ENCODE measurements at regions not wholly inside any gene's neighbourhood (a gene's known extent, or its start where the extent isn't known, plus 50 kb on each side); places are given as distances from the start of the nearest gene placed in this dataset.
A peak's percentile ranks its signal among the peaks of the same experiment; 100 is the strongest.

- Histone ChIP-seq H3K27ac (ENCODE audit: low read depth, low read length) (no peak overlapping the region), H3K4me3 (ENCODE audit: low read depth, low read length) (no peak overlapping the region), H3K27me3 (ENCODE audit: control insufficient read depth, insufficient read depth, low read length) (no peaks in the 10 kb centered on the region), H3K36me3 (ENCODE audit: control insufficient read depth, insufficient read depth, low read length) (no peaks in the 10 kb centered on the region), H3K4me1 (ENCODE audit: control insufficient read depth, insufficient read depth, low read length) (no peaks in the 10 kb centered on the region), H3K9me3 (ENCODE audit: control insufficient read depth, insufficient read depth, low read length) (no peaks in the 10 kb centered on the region)
- no peak for DNase-seq (ENCODE audit: low read depth in 4 of 6, low spot score in 6 of 6)
- WGBS (ENCODE audit: insufficient coverage): no CpG with 5 or more reads among the region's 2 CpGs
Observed at GRCh38 chr5:82910491-82910890, 166.7 kb downstream of the TMEM167A start.

- H3K36me3 ChIP-seq (ENCODE audit: control insufficient read depth, insufficient read depth, low read length): no peaks in the 10 kb centered on the region
- WGBS (ENCODE audit: insufficient coverage): 86% methylated on average over 6 of the region's 7 CpGs
- no peak for DNase-seq (ENCODE audit: low read depth in 4 of 6, low spot score in 6 of 6)
Observed at GRCh38 chr5:82909771-82910170, 167.4 kb downstream of the TMEM167A start.

GRCh38 chr5:82905986-82906385 lies 171.2 kb downstream of the TMEM167A start:
- Histone ChIP-seq H3K4me3 (ENCODE audit: low read depth, low read length) (no peak overlapping the region), H3K4me1 (ENCODE audit: control insufficient read depth, insufficient read depth, low read length) (no peaks in the 10 kb centered on the region), H3K27ac (ENCODE audit: low read depth, low read length) (no peak overlapping the region), H3K27me3 (ENCODE audit: control insufficient read depth, insufficient read depth, low read length) (no peaks in the 10 kb centered on the region), H3K9me3 (ENCODE audit: control insufficient read depth, insufficient read depth, low read length) (peaks cover 4% of the 10 kb centered on the region), H3K36me3 (ENCODE audit: control insufficient read depth, insufficient read depth, low read length) (no peaks in the 10 kb centered on the region)
- no peak for DNase-seq (ENCODE audit: low read depth in 4 of 6, low spot score in 6 of 6)
- 86% methylated on average over 1 of the region's 2 CpGs for WGBS (ENCODE audit: insufficient coverage)

More at GRCh38 chr5:82909771-82910170, 167.4 kb downstream of the TMEM167A start:
- Histone ChIP-seq H3K4me1 (ENCODE audit: control insufficient read depth, insufficient read depth, low read length) (no peaks in the 10 kb centered on the region), H3K27ac (ENCODE audit: low read depth, low read length) (no peak overlapping the region), H3K9me3 (ENCODE audit: control insufficient read depth, insufficient read depth, low read length) (no peaks in the 10 kb centered on the region), H3K4me3 (ENCODE audit: low read depth, low read length) (no peak overlapping the region), H3K27me3 (ENCODE audit: control insufficient read depth, insufficient read depth, low read length) (no peaks in the 10 kb centered on the region)

GRCh38 chr5:82901281-82901888 lies 175.8 kb downstream of the TMEM167A start:
- Histone ChIP-seq H3K4me1 (ENCODE audit: control insufficient read depth, insufficient read depth, low read length) (no peaks in the 10 kb centered on the region), H3K27me3 (ENCODE audit: control insufficient read depth, insufficient read depth, low read length) (no peaks in the 10 kb centered on the region), H3K4me3 (ENCODE audit: low read depth, low read length) (no peak overlapping the region), H3K9me3 (ENCODE audit: control insufficient read depth, insufficient read depth, low read length) (peaks cover 4% of the 10 kb centered on the region), H3K36me3 (ENCODE audit: control insufficient read depth, insufficient read depth, low read length) (no peaks in the 10 kb centered on the region), H3K27ac (ENCODE audit: low read depth, low read length) (no peak overlapping the region)
- no CpG with 5 or more reads among the region's 1 CpG for WGBS (ENCODE audit: insufficient coverage)
- DNase-seq (ENCODE audit: low read depth in 4 of 6, low spot score in 6 of 6): no peak

GRCh38 chr5:82894716-82895115 lies 182.5 kb downstream of the TMEM167A start:
- H3K4me3 ChIP-seq (ENCODE audit: low read depth, low read length): no peak overlapping the region
- no peaks in the 10 kb centered on the region for H3K36me3 ChIP-seq (ENCODE audit: control insufficient read depth, insufficient read depth, low read length)
- no peaks in the 10 kb centered on the region for H3K9me3 ChIP-seq (ENCODE audit: control insufficient read depth, insufficient read depth, low read length)
- WGBS (ENCODE audit: insufficient coverage): 0% methylated on average over 2 of the region's 3 CpGs
- no peak overlapping the region for H3K27ac ChIP-seq (ENCODE audit: low read depth, low read length)
- peak in 2 of 6 donors; percentile 8 to 54 for DNase-seq (ENCODE audit: low read depth in 4 of 6, low spot score in 6 of 6)
- H3K4me1 ChIP-seq (ENCODE audit: control insufficient read depth, insufficient read depth, low read length): no peaks in the 10 kb centered on the region
- H3K27me3 ChIP-seq (ENCODE audit: control insufficient read depth, insufficient read depth, low read length): no peaks in the 10 kb centered on the region

GRCh38 chr5:82889088-82889487 lies 188.1 kb downstream of the TMEM167A start:
- Histone ChIP-seq H3K27ac (ENCODE audit: low read depth, low read length) (no peak overlapping the region), H3K36me3 (ENCODE audit: control insufficient read depth, insufficient read depth, low read length) (no peaks in the 10 kb centered on the region), H3K4me1 (ENCODE audit: control insufficient read depth, insufficient read depth, low read length) (no peaks in the 10 kb centered on the region), H3K9me3 (ENCODE audit: control insufficient read depth, insufficient read depth, low read length) (no peaks in the 10 kb centered on the region), H3K4me3 (ENCODE audit: low read depth, low read length) (no peak overlapping the region), H3K27me3 (ENCODE audit: control insufficient read depth, insufficient read depth, low read length) (no peaks in the 10 kb centered on the region)
- no CpG with 5 or more reads among the region's 1 CpG for WGBS (ENCODE audit: insufficient coverage)
- no peak for DNase-seq (ENCODE audit: low read depth in 4 of 6, low spot score in 6 of 6)

- no peaks in the 10 kb centered on the region for H3K27me3 ChIP-seq (ENCODE audit: control insufficient read depth, insufficient read depth, low read length)
- 27% methylated on average over 1 of the region's 1 CpG for WGBS (ENCODE audit: insufficient coverage)
- H3K9me3 ChIP-seq (ENCODE audit: control insufficient read depth, insufficient read depth, low read length): no peaks in the 10 kb centered on the region
- H3K4me1 ChIP-seq (ENCODE audit: control insufficient read depth, insufficient read depth, low read length): no peaks in the 10 kb centered on the region
- H3K4me3 ChIP-seq (ENCODE audit: low read depth, low read length): no peak overlapping the region
- H3K36me3 ChIP-seq (ENCODE audit: control insufficient read depth, insufficient read depth, low read length): no peaks in the 10 kb centered on the region
- no peak overlapping the region for H3K27ac ChIP-seq (ENCODE audit: low read depth, low read length)
- DNase-seq (ENCODE audit: low read depth in 4 of 6, low spot score in 6 of 6): no peak
Observed at GRCh38 chr5:82886911-82887310, 190.3 kb downstream of the TMEM167A start.

- Histone ChIP-seq H3K4me3 (ENCODE audit: low read depth, low read length) (no peak overlapping the region), H3K36me3 (ENCODE audit: control insufficient read depth, insufficient read depth, low read length) (no peaks in the 10 kb centered on the region), H3K27me3 (ENCODE audit: control insufficient read depth, insufficient read depth, low read length) (no peaks in the 10 kb centered on the region), H3K4me1 (ENCODE audit: control insufficient read depth, insufficient read depth, low read length) (no peaks in the 10 kb centered on the region), H3K9me3 (ENCODE audit: control insufficient read depth, insufficient read depth, low read length) (no peaks in the 10 kb centered on the region), H3K27ac (ENCODE audit: low read depth, low read length) (peak overlapping the region; percentile 2)
- WGBS (ENCODE audit: insufficient coverage): 77% methylated on average over 2 of the region's 3 CpGs
- peak in 1 of 6 donors; percentile 17 for DNase-seq (ENCODE audit: low read depth in 4 of 6, low spot score in 6 of 6)
Observed at GRCh38 chr5:82885627-82886389, 191.4 kb downstream of the TMEM167A start.

- H3K9me3 ChIP-seq (ENCODE audit: control insufficient read depth, insufficient read depth, low read length): peaks cover 2% of the 10 kb centered on the region
- no peaks in the 10 kb centered on the region for H3K36me3 ChIP-seq (ENCODE audit: control insufficient read depth, insufficient read depth, low read length)
- peak overlapping the region; percentile 2 for H3K27ac ChIP-seq (ENCODE audit: low read depth, low read length)
- no peaks in the 10 kb centered on the region for H3K27me3 ChIP-seq (ENCODE audit: control insufficient read depth, insufficient read depth, low read length)
- no peak overlapping the region for H3K4me3 ChIP-seq (ENCODE audit: low read depth, low read length)
- H3K4me1 ChIP-seq (ENCODE audit: control insufficient read depth, insufficient read depth, low read length): no peaks in the 10 kb centered on the region
- DNase-seq (ENCODE audit: low read depth in 4 of 6, low spot score in 6 of 6): no peak
- 50% methylated on average over 1 of the region's 5 CpGs for WGBS (ENCODE audit: insufficient coverage)
Observed at GRCh38 chr5:82884821-82885471, 192.2 kb downstream of the TMEM167A start.
